IPS-NIHi7 (cell line): ENCODE measurements at regions not wholly inside any gene's neighbourhood (a gene's known extent, or its start where the extent isn't known, plus 50 kb on each side); places are given as distances from the start of the nearest gene placed in this dataset.
"Not testable (repeated sequence)": the region's sequence is repeated elsewhere in the genome, so short reads cannot be mapped to it uniquely, and the experiment has no call there.

Source experiments
- DNase-seq: peaks from one replicate; pipeline ENCODE4 v3.0.0; 2012; ENCODE audit warnings: mixed read lengths; ENCODE audit errors: extremely low spot score

- not testable (repeated sequence) for DNase-seq
Measured at GRCh38 chr1:121003230-121003629, 113.7 kb downstream of the PPIAL4A start.

GRCh38 chr1:121006826-121007225 is 117.3 kb downstream of the PPIAL4A start:
- not testable (repeated sequence) for DNase-seq

- not testable (repeated sequence) for DNase-seq
Measured at GRCh38 chr1:121007755-121008154, 118.2 kb downstream of the PPIAL4A start.

- not testable (repeated sequence) for DNase-seq
Measured at GRCh38 chr1:121008512-121009215, 119.1 kb downstream of the PPIAL4A start.

- peak; percentile 8 for DNase-seq
Measured at GRCh38 chr1:121009216-121010057, 119.9 kb downstream of the PPIAL4A start.

GRCh38 chr1:121010141-121010540 is 120.6 kb downstream of the PPIAL4A start:
- DNase-seq, result not testable (repeated sequence)

- not testable (repeated sequence) for DNase-seq
Measured at GRCh38 chr1:121013181-121013580, 123.6 kb downstream of the PPIAL4A start.

GRCh38 chr1:121016182-121017028 is 126.8 kb downstream of the PPIAL4A start:
- DNase-seq, result peak; percentile 13

- not testable (repeated sequence) for DNase-seq
Measured at GRCh38 chr1:121019715-121020349, 130.3 kb downstream of the PPIAL4A start.

- DNase-seq, result not testable (repeated sequence)
Measured at GRCh38 chr1:121020350-121021236, 131.0 kb downstream of the PPIAL4A start.

- DNase-seq, result not testable (repeated sequence)
Measured at GRCh38 chr1:121021716-121022115, 132.1 kb downstream of the PPIAL4A start.

- DNase-seq, result not testable (repeated sequence)
Measured at GRCh38 chr1:121032878-121033494, 143.4 kb downstream of the PPIAL4A start.

GRCh38 chr1:121036792-121037191 is 147.2 kb downstream of the PPIAL4A start:
- DNase-seq, result not testable (repeated sequence)

- not testable (repeated sequence) for DNase-seq
Measured at GRCh38 chr1:121040974-121041373, 143.2 kb downstream of the FAM72B start.

- DNase-seq, result not testable (repeated sequence)
Measured at GRCh38 chr1:121041497-121041896, 142.6 kb downstream of the FAM72B start.

GRCh38 chr1:121042882-121043281 is 141.3 kb downstream of the FAM72B start:
- not testable (repeated sequence) for DNase-seq

- DNase-seq, result not testable (repeated sequence)
Measured at GRCh38 chr1:121048293-121048752, 135.8 kb downstream of the FAM72B start.

GRCh38 chr1:121048769-121049443 is 135.2 kb downstream of the FAM72B start:
- DNase-seq, result not testable (repeated sequence)

- DNase-seq, result not testable (repeated sequence)
Measured at GRCh38 chr1:121050097-121050496, 134.0 kb downstream of the FAM72B start.
